ENCODE measurements at regions not wholly inside any gene's neighbourhood (a gene's known extent, or its start where the extent isn't known, plus 50 kb on each side); places are given as distances from the start of the nearest gene placed in this dataset.

- no peak for TF ChIP-seq POLR2A (IDR thresholded peaks at IDR 0.05)
- no peak for TF ChIP-seq CTCF (IDR thresholded peaks at IDR 0.05)
- no peak for TF ChIP-seq EP300 (IDR thresholded peaks at IDR 0.05)
These were observed 423.5 kb downstream of the OCA2 start for GRCh38 chr15:27675571-27675970.
